ENCODE measurements at regions not wholly inside any gene's neighbourhood (a gene's known extent, or its start where the extent isn't known, plus 50 kb on each side); places are given as distances from the start of the nearest gene placed in this dataset.
A peak's percentile ranks its signal among the peaks of the same experiment; 100 is the strongest.

- in situ Hi-C loops (cut with HindIII; ENCODE audit: extremely low pct_ligation_motif_present, low pct_unique_long_range_greater_than_20kb) (no loop called here), intact Hi-C loops (cut with micrococcal nuclease; ENCODE audit: unreplicated experiment) (no loop called here)
- FAIRE-seq (no peak), DNase-seq (ENCODE audit: low spot score) (no peak), ATAC-seq (no peak)
- TF ChIP-seq MAFF (IDR thresholded peaks at IDR 0.05; ENCODE audit: low read depth, low read length) (peak; percentile 51; the same call in 1 of the 2 replicates), RNF2 (conservative IDR thresholded peaks at IDR 0.05; ENCODE audit: low read depth) (no peak), MAFK (conservative IDR thresholded peaks at IDR 0.05 in 1 of 2, IDR thresholded peaks at IDR 0.05 in 1 of 2; ENCODE audit: low read length in 2 of 2) (peak; percentile 56 to 70)
- Histone ChIP-seq H3K27me3 (ENCODE audit: control insufficient read depth in 1 of 2, insufficient read depth in 2 of 2, low read length in 2 of 2) (no peaks in the 10 kb centered on the region), H3K4me2 (ENCODE audit: low read depth, low read length) (no peak overlapping the region), H3K27ac (ENCODE audit: extremely low read length, insufficient read depth, low read length) (no peak overlapping the region), H3K4me1 (ENCODE audit: insufficient read depth, low read length) (no peaks in the 10 kb centered on the region), H4K20me1 (ENCODE audit: insufficient read depth, low read length) (no peaks in the 10 kb centered on the region), H3K79me2 (ENCODE audit: insufficient read depth, low read length) (no peaks in the 10 kb centered on the region), H3K4me3 (replicated peaks in 1 of 3; ENCODE audit: insufficient read depth in 1 of 3, low read depth in 2 of 3, low read length in 3 of 3) (no peak overlapping the region), H2AFZ (ENCODE audit: low read length) (no peak overlapping the region), H3K9ac (ENCODE audit: insufficient read depth, low read depth, low read length) (no peak overlapping the region), H3K9me3 (ENCODE audit: low read length) (no peaks in the 10 kb centered on the region), H3K36me3 (replicated peaks in 1 of 2; ENCODE audit: control insufficient read depth in 1 of 2, insufficient read depth in 2 of 2, low read length in 2 of 2) (no peaks in the 10 kb centered on the region)
- POLR2A ChIA-PET = no interaction called here
- CTCF ChIA-PET (ENCODE audit: low intra/inter-chr PET ratio, low total read pairs) = no interaction called here
- no TSS peak for BruUV-seq (replicated peaks)
- 2% methylated on average over 3 of the region's 3 CpGs for WGBS (ENCODE audit: low lambda C conversion rate)
These were observed 346.1 kb upstream of the ERCC4 start for GRCh38 chr16:13573903-13574302.

DNA sequence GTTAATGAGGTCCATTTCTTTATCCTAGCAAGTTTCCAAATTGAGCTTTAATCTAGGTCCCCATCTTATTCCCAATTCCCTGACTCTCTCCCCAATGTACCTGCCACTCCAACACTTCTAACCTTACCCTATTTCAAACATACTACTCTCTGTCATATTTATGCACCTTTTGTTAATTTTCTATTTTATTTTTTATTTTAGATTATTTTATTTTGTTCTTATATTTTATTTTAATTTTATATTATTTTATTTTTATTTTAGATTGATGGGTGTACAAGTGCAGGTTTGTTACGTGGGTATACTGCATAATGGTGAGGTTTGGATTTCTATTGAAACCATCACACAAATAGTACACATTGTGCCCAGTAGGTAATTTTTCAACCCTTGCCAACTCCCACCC is 333.9 kb upstream of the ERCC4 start:
- no peak overlapping the region for H3K4me2 ChIP-seq (ENCODE audit: low read depth, low read length)
- no peak overlapping the region for H2AFZ ChIP-seq (ENCODE audit: low read length)
- no peak overlapping the region for H3K9ac ChIP-seq (ENCODE audit: insufficient read depth, low read depth, low read length)
- intact Hi-C loops (cut with micrococcal nuclease; ENCODE audit: unreplicated experiment) (no loop called here), in situ Hi-C loops (cut with HindIII; ENCODE audit: extremely low pct_ligation_motif_present, low pct_unique_long_range_greater_than_20kb) (no loop called here)
- no peak for ATAC-seq
- no peak for DNase-seq (ENCODE audit: low spot score)
- no peaks in the 10 kb centered on the region for H3K4me1 ChIP-seq (ENCODE audit: insufficient read depth, low read length)
- no peak overlapping the region for H3K27ac ChIP-seq (ENCODE audit: extremely low read length, insufficient read depth, low read length)
- WGBS (ENCODE audit: low lambda C conversion rate) = 3% methylated on average over 1 of the region's 1 CpG
- no peaks in the 10 kb centered on the region for H4K20me1 ChIP-seq (ENCODE audit: insufficient read depth, low read length)
- no peak overlapping the region for H3K4me3 ChIP-seq (replicated peaks in 1 of 3; ENCODE audit: insufficient read depth in 1 of 3, low read depth in 2 of 3, low read length in 3 of 3)
- no peaks in the 10 kb centered on the region for H3K79me2 ChIP-seq (ENCODE audit: insufficient read depth, low read length)
- BruUV-seq (replicated peaks) = no TSS peak
- no peaks in the 10 kb centered on the region for H3K27me3 ChIP-seq (ENCODE audit: control insufficient read depth in 1 of 2, insufficient read depth in 2 of 2, low read length in 2 of 2)
- POLR2A ChIA-PET = no interaction called here
- H3K36me3 ChIP-seq (replicated peaks in 1 of 2; ENCODE audit: control insufficient read depth in 1 of 2, insufficient read depth in 2 of 2, low read length in 2 of 2) = no peaks in the 10 kb centered on the region
- CTCF ChIA-PET (ENCODE audit: low intra/inter-chr PET ratio, low total read pairs) = no interaction called here
- H3K9me3 ChIP-seq (ENCODE audit: low read length) = no peaks in the 10 kb centered on the region
- no peak for FAIRE-seq
- TF ChIP-seq, protein P1, sequence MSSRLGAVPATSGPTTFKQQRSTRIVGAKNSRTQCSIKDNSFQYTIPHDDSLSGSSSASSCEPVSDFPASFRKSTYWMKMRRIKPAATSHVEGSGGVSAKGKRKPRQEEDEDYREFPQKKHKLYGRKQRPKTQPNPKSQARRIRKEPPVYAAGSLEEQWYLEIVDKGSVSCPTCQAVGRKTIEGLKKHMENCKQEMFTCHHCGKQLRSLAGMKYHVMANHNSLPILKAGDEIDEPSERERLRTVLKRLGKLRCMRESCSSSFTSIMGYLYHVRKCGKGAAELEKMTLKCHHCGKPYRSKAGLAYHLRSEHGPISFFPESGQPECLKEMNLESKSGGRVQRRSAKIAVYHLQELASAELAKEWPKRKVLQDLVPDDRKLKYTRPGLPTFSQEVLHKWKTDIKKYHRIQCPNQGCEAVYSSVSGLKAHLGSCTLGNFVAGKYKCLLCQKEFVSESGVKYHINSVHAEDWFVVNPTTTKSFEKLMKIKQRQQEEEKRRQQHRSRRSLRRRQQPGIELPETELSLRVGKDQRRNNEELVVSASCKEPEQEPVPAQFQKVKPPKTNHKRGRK (CRISPR knock-in tag; IDR thresholded peaks at IDR 0.05) = no peak
- TF ChIP-seq TAF1 (CRISPR knock-in tag; IDR thresholded peaks at IDR 0.05) (no peak), NFYB (CRISPR knock-in tag; IDR thresholded peaks at IDR 0.05) (no peak), LBX2 (CRISPR knock-in tag; IDR thresholded peaks at IDR 0.05; ENCODE audit: borderline replicate concordance) (no peak), NCOA1 (CRISPR knock-in tag; IDR thresholded peaks at IDR 0.05) (no peak), HMGA1 (CRISPR knock-in tag; conservative IDR thresholded peaks at IDR 0.05) (no peak), SIN3A (IDR thresholded peaks at IDR 0.05; ENCODE audit: borderline replicate concordance, low read depth, low read length) (no peak), ZNF207 (IDR thresholded peaks at IDR 0.05; ENCODE audit: borderline replicate concordance) (no peak), ZNF354B (CRISPR knock-in tag; IDR thresholded peaks at IDR 0.05) (no peak), ZNF441 (CRISPR knock-in tag; IDR thresholded peaks at IDR 0.05; ENCODE audit: borderline replicate concordance) (no peak), HNRNPLL (IDR thresholded peaks at IDR 0.05; ENCODE audit: low read depth, low read length, poor library complexity, severe bottlenecking) (no peak), ZBTB14 (CRISPR knock-in tag; IDR thresholded peaks at IDR 0.05) (no peak), ETV5 (CRISPR knock-in tag; IDR thresholded peaks at IDR 0.05; ENCODE audit: borderline replicate concordance) (no peak)
- TF ChIP-seq, protein P2, sequence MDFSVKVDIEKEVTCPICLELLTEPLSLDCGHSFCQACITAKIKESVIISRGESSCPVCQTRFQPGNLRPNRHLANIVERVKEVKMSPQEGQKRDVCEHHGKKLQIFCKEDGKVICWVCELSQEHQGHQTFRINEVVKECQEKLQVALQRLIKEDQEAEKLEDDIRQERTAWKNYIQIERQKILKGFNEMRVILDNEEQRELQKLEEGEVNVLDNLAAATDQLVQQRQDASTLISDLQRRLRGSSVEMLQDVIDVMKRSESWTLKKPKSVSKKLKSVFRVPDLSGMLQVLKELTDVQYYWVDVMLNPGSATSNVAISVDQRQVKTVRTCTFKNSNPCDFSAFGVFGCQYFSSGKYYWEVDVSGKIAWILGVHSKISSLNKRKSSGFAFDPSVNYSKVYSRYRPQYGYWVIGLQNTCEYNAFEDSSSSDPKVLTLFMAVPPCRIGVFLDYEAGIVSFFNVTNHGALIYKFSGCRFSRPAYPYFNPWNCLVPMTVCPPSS (IDR thresholded peaks at IDR 0.05) = no peak
